ENCODE measurements at regions not wholly inside any gene's neighbourhood (a gene's known extent, or its start where the extent isn't known, plus 50 kb on each side); places are given as distances from the start of the nearest gene placed in this dataset.

GRCh38 chr5:107074996-107075395 is 595.7 kb downstream of the EFNA5 start:
- intact Hi-C loops (cut with micrococcal nuclease) = no loop called here
- no peak overlapping the region for H2AFZ ChIP-seq (ENCODE audit: low read depth, low read length)
- no peak overlapping the region for H3K4me2 ChIP-seq (ENCODE audit: insufficient read depth, low read length)
- no peaks in the 10 kb centered on the region for H3K9me1 ChIP-seq (replicated peaks; ENCODE audit: control insufficient read depth, extremely low read depth, insufficient read depth, low read length)
- no peaks in the 10 kb centered on the region for H4K20me1 ChIP-seq (replicated peaks; ENCODE audit: control insufficient read depth, extremely low read depth, insufficient read depth, low read length)
- H3K27ac ChIP-seq (ENCODE audit: insufficient read depth, low read depth, low read length) = no peak overlapping the region
- no peak overlapping the region for H3K9ac ChIP-seq (replicated peaks; ENCODE audit: extremely low read depth, insufficient read depth, low read length)
- H3K36me3 ChIP-seq (ENCODE audit: control insufficient read depth in 2 of 2, extremely low read depth in 1 of 2, insufficient read depth in 2 of 2, low read length in 2 of 2) = no peaks in the 10 kb centered on the region
- DNase-seq (ENCODE audit: low read depth, low spot score) = no peak
- no TSS peak for BruUV-seq (replicated peaks)
- TF ChIP-seq POLR2A (IDR thresholded peaks at IDR 0.05; ENCODE audit: low read depth, low read length) = no peak
- no peak for TF ChIP-seq EZH2 (IDR thresholded peaks at IDR 0.05; ENCODE audit: borderline replicate concordance, low read depth, low read length, severe bottlenecking)
- TF ChIP-seq MAX (IDR thresholded peaks at IDR 0.05; ENCODE audit: insufficient read depth, insufficient read length) = no peak
- TF ChIP-seq CTCF (IDR thresholded peaks at IDR 0.05; ENCODE audit: extremely low read depth in 1 of 2, insufficient read depth in 1 of 2, low read depth in 1 of 2, low read length in 2 of 2) = no peak
- no peak for TF ChIP-seq JUN (IDR thresholded peaks at IDR 0.05; ENCODE audit: borderline replicate concordance, insufficient read depth, insufficient read length, low read depth)
- no peak for TF ChIP-seq GATA2 (IDR thresholded peaks at IDR 0.05; ENCODE audit: insufficient read depth, insufficient read length, low read depth, low read length)
- no peak for TF ChIP-seq POLR2AphosphoS5 (IDR thresholded peaks at IDR 0.05; ENCODE audit: insufficient read depth, low read depth, low read length)
- no peak for TF ChIP-seq FOS (IDR thresholded peaks at IDR 0.05; ENCODE audit: borderline replicate concordance, insufficient read depth, low read length)
- no peak for TF ChIP-seq MYC (IDR thresholded peaks at IDR 0.05; ENCODE audit: low read depth, low read length)
- no peaks in the 10 kb centered on the region for H3K9me3 ChIP-seq (replicated peaks; ENCODE audit: control insufficient read depth, insufficient read depth, low read length)
- H3K4me3 ChIP-seq (replicated peaks in 1 of 3; ENCODE audit: insufficient read depth in 1 of 3, low read depth in 1 of 3, low read length in 3 of 3) = no peak overlapping the region
- CTCF ChIA-PET = no interaction called here
- no peaks in the 10 kb centered on the region for H3K4me1 ChIP-seq (ENCODE audit: control insufficient read depth, extremely low read depth, insufficient read depth, low read length)
- no peaks in the 10 kb centered on the region for H3K79me2 ChIP-seq (ENCODE audit: control insufficient read depth, insufficient read depth, low read length)
- no peaks in the 10 kb centered on the region for H3K27me3 ChIP-seq (ENCODE audit: control insufficient read depth in 2 of 2, insufficient read depth in 2 of 2, low read length in 2 of 2)
- POLR2A ChIA-PET = no interaction called here
- no peak for FAIRE-seq
- dilution Hi-C loops (cut with MboI; ENCODE audit: extremely low pct_ligation_motif_present, low sequenced_read_pairs) = no loop called here

Data from endothelial cell of umbilical vein (primary cell).